ENCODE measurements at regions not wholly inside any gene's neighbourhood (a gene's known extent, or its start where the extent isn't known, plus 50 kb on each side); places are given as distances from the start of the nearest gene placed in this dataset.

DNA sequence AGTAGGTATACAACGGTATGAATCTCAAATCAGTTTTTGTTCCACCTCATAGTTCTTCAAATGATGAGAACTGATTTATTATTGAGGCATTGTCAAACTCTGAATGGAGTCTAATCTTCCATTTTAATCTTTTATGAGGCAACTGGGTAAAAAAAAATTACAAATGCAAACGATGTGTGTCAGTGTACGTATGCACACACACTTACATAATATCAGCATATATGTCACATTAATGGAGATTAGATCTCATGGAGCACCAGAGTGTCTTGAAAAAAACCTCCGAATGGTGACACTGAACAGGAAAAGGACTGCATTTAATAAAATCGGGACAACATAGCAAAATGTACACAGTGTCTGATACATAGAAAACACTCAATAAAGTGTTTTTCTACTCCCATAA lies 842.7 kb downstream of the EFNB2 start:
- no peaks in the 10 kb centered on the region for H3K9me2 ChIP-seq (replicated peaks; ENCODE audit: control insufficient read depth, low read length)
- no peaks in the 10 kb centered on the region for H3K36me3 ChIP-seq (ENCODE audit: control insufficient read depth, low read length)
- H3F3A ChIP-seq (ENCODE audit: control insufficient read depth, insufficient read depth), result no peaks in the 10 kb centered on the region
- no peaks in the 10 kb centered on the region for H4K20me1 ChIP-seq (ENCODE audit: control insufficient read depth, insufficient read depth, low read depth, low read length)
- no peak for TF ChIP-seq EZH2phosphoT487 (IDR thresholded peaks at IDR 0.05; ENCODE audit: borderline replicate concordance, low read length)
- TF ChIP-seq, protein P1, sequence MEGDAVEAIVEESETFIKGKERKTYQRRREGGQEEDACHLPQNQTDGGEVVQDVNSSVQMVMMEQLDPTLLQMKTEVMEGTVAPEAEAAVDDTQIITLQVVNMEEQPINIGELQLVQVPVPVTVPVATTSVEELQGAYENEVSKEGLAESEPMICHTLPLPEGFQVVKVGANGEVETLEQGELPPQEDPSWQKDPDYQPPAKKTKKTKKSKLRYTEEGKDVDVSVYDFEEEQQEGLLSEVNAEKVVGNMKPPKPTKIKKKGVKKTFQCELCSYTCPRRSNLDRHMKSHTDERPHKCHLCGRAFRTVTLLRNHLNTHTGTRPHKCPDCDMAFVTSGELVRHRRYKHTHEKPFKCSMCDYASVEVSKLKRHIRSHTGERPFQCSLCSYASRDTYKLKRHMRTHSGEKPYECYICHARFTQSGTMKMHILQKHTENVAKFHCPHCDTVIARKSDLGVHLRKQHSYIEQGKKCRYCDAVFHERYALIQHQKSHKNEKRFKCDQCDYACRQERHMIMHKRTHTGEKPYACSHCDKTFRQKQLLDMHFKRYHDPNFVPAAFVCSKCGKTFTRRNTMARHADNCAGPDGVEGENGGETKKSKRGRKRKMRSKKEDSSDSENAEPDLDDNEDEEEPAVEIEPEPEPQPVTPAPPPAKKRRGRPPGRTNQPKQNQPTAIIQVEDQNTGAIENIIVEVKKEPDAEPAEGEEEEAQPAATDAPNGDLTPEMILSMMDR (IDR thresholded peaks at IDR 0.05; ENCODE audit: low read depth, low read length, poor library complexity, severe bottlenecking), result no peak
- no peaks in the 10 kb centered on the region for H3K4me1 ChIP-seq (ENCODE audit: control insufficient read depth, low read length)
- no peaks in the 10 kb centered on the region for H3K27me3 ChIP-seq (ENCODE audit: control insufficient read depth, low read length)
- no peaks in the 10 kb centered on the region for H3K9me3 ChIP-seq (ENCODE audit: control insufficient read depth, insufficient read depth, low read length)
- no peaks in the 10 kb centered on the region for H3K79me2 ChIP-seq (ENCODE audit: control insufficient read depth, low read length)
- no peak overlapping the region for H3K27ac ChIP-seq (ENCODE audit: low read depth, low read length)
- no peak overlapping the region for H3K4me2 ChIP-seq (ENCODE audit: low read length)
- H3K4me3 ChIP-seq (ENCODE audit: low read length), result no peak overlapping the region

DNA sequence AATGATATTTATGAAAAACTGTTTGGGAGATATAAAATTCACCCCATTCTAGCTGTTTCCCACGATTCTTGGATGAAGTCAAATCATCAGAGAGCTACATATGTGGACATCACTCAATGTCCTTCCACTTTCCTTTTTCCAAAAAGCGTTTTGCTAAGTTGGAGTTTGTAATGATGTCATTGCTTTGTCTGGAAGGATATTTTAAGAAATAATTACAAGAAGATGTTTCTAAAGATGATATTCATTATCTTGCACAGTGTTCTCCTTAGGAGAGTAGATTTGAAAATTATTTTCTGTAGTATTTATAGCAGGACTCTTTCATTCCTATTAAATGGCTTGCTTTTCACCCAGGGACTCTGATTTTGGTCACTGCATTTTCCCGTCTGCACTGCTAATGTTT lies 851.2 kb downstream of the EFNB2 start:
- H3F3A ChIP-seq (ENCODE audit: control insufficient read depth, insufficient read depth), result no peaks in the 10 kb centered on the region
- no peak overlapping the region for H3K27ac ChIP-seq (ENCODE audit: low read depth, low read length)
- TF ChIP-seq, protein P1 (IDR thresholded peaks at IDR 0.05; ENCODE audit: low read depth, low read length, poor library complexity, severe bottlenecking), result no peak
- no peak for TF ChIP-seq EZH2phosphoT487 (IDR thresholded peaks at IDR 0.05; ENCODE audit: borderline replicate concordance, low read length)
- no peaks in the 10 kb centered on the region for H3K27me3 ChIP-seq (ENCODE audit: control insufficient read depth, low read length)
- no peak overlapping the region for H3K4me3 ChIP-seq (ENCODE audit: low read length)
- no peaks in the 10 kb centered on the region for H3K9me2 ChIP-seq (replicated peaks; ENCODE audit: control insufficient read depth, low read length)
- no peaks in the 10 kb centered on the region for H3K36me3 ChIP-seq (ENCODE audit: control insufficient read depth, low read length)
- H3K9me3 ChIP-seq (ENCODE audit: control insufficient read depth, insufficient read depth, low read length), result no peaks in the 10 kb centered on the region
- no peaks in the 10 kb centered on the region for H3K4me1 ChIP-seq (ENCODE audit: control insufficient read depth, low read length)
- no peaks in the 10 kb centered on the region for H4K20me1 ChIP-seq (ENCODE audit: control insufficient read depth, insufficient read depth, low read depth, low read length)
- no peak overlapping the region for H3K4me2 ChIP-seq (ENCODE audit: low read length)
- no peaks in the 10 kb centered on the region for H3K79me2 ChIP-seq (ENCODE audit: control insufficient read depth, low read length)

DNA sequence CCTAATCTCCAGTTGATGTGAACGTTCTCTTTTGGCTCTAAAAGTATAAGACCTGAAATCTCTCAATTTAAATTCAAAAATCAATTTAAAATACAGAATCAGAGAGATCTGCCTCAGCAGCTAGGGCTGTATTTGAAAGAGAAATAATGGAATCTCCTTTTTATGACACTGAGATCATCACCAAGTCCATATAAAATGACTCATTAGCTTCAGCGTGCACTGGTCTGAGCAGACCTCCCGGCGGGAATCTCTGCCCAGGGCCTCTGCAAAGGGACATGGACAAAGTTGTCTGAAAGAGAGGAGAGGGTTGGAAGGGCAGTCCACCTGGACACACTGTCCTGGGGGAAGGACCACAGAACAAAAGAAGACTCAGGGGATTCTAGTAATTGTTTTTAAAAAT lies 855.6 kb downstream of the EFNB2 start:
- H3K27ac ChIP-seq (ENCODE audit: low read depth, low read length), result no peak overlapping the region
- no peak overlapping the region for H3K4me2 ChIP-seq (ENCODE audit: low read length)
- H3K4me1 ChIP-seq (ENCODE audit: control insufficient read depth, low read length), result no peaks in the 10 kb centered on the region
- TF ChIP-seq EZH2phosphoT487 (IDR thresholded peaks at IDR 0.05; ENCODE audit: borderline replicate concordance, low read length), result no peak
- TF ChIP-seq, protein P1 (IDR thresholded peaks at IDR 0.05; ENCODE audit: low read depth, low read length, poor library complexity, severe bottlenecking), result no peak
- no peaks in the 10 kb centered on the region for H3K27me3 ChIP-seq (ENCODE audit: control insufficient read depth, low read length)
- H3F3A ChIP-seq (ENCODE audit: control insufficient read depth, insufficient read depth), result no peaks in the 10 kb centered on the region
- no peaks in the 10 kb centered on the region for H3K36me3 ChIP-seq (ENCODE audit: control insufficient read depth, low read length)
- no peaks in the 10 kb centered on the region for H3K9me2 ChIP-seq (replicated peaks; ENCODE audit: control insufficient read depth, low read length)
- no peaks in the 10 kb centered on the region for H4K20me1 ChIP-seq (ENCODE audit: control insufficient read depth, insufficient read depth, low read depth, low read length)
- H3K79me2 ChIP-seq (ENCODE audit: control insufficient read depth, low read length), result no peaks in the 10 kb centered on the region
- no peaks in the 10 kb centered on the region for H3K9me3 ChIP-seq (ENCODE audit: control insufficient read depth, insufficient read depth, low read length)
- H3K4me3 ChIP-seq (ENCODE audit: low read length), result no peak overlapping the region

DNA sequence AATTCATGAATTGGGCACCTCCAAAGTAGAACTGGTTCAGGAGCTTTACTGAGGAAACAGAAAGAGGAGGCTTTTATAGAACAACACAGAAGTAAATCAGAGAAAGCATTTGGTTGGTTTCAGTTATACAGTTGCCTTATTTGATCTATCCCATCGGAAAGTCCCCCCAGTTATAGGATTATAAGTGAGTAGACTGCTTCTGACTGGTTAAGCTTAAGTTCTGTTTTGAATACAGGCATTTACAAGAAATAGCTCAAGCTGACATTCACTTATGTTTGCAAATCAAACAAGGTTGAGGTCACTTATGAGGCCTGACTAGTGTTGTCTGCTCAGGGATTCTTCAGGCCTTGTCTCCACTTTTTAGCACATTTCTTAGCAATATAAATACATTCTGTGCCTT lies 857.4 kb downstream of the EFNB2 start:
- H3K4me2 ChIP-seq (ENCODE audit: low read length), result no peak overlapping the region
- no peaks in the 10 kb centered on the region for H3F3A ChIP-seq (ENCODE audit: control insufficient read depth, insufficient read depth)
- H3K9me3 ChIP-seq (ENCODE audit: control insufficient read depth, insufficient read depth, low read length), result no peaks in the 10 kb centered on the region
- TF ChIP-seq EZH2phosphoT487 (IDR thresholded peaks at IDR 0.05; ENCODE audit: borderline replicate concordance, low read length), result no peak
- TF ChIP-seq, protein P1 (IDR thresholded peaks at IDR 0.05; ENCODE audit: low read depth, low read length, poor library complexity, severe bottlenecking), result no peak
- H3K4me1 ChIP-seq (ENCODE audit: control insufficient read depth, low read length), result no peaks in the 10 kb centered on the region
- H4K20me1 ChIP-seq (ENCODE audit: control insufficient read depth, insufficient read depth, low read depth, low read length), result no peaks in the 10 kb centered on the region
- H3K79me2 ChIP-seq (ENCODE audit: control insufficient read depth, low read length), result no peaks in the 10 kb centered on the region
- no peak overlapping the region for H3K27ac ChIP-seq (ENCODE audit: low read depth, low read length)
- no peaks in the 10 kb centered on the region for H3K9me2 ChIP-seq (replicated peaks; ENCODE audit: control insufficient read depth, low read length)
- H3K4me3 ChIP-seq (ENCODE audit: low read length), result no peak overlapping the region
- no peaks in the 10 kb centered on the region for H3K27me3 ChIP-seq (ENCODE audit: control insufficient read depth, low read length)
- H3K36me3 ChIP-seq (ENCODE audit: control insufficient read depth, low read length), result no peaks in the 10 kb centered on the region
